Activated T-cell treated with anti-CD3 and anti-CD28 coated beads for 1 hour (primary cell): ENCODE measurements at regions not wholly inside any gene's neighbourhood (a gene's known extent, or its start where the extent isn't known, plus 50 kb on each side); places are given as distances from the start of the nearest gene placed in this dataset.
"Not testable (repeated sequence)": the region's sequence is repeated elsewhere in the genome, so short reads cannot be mapped to it uniquely, and the experiment has no call there.

ENCODE experiments used
- DNase-seq: peaks from one replicate; pipeline ENCODE4 v3.0.0-alpha.2; 2020; ENCODE audit warnings: low read depth

DNA sequence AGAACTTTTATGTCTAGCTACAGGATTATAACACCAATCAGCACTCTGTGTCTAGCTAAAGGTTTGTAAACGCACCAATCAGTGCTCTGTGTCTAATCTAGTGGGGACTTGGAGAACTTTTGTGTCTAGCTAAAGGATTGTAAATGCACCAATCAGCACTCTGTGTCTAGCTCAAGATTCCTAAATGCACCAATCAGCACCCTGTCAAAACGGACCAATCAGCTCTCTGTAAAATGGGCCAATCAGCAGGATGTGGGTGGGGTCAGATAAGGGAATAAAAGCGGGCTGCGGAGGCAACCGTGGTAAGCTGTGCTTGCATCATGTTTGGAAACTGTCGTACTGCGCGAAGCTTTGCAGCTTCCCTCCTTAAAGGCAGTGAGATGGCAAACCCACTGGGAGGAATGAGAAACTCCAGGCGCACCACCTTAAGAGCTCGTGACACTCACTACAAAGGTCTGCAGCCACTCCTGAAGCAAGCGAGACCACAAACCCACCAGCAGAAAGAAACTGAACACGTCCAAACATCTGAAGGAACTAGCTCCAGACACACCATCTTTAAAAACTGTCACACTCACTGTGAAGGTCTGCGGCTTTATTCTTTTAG, 112.1 kb upstream of the DUSP22 start:
- DNase-seq = not testable (repeated sequence)

DNA sequence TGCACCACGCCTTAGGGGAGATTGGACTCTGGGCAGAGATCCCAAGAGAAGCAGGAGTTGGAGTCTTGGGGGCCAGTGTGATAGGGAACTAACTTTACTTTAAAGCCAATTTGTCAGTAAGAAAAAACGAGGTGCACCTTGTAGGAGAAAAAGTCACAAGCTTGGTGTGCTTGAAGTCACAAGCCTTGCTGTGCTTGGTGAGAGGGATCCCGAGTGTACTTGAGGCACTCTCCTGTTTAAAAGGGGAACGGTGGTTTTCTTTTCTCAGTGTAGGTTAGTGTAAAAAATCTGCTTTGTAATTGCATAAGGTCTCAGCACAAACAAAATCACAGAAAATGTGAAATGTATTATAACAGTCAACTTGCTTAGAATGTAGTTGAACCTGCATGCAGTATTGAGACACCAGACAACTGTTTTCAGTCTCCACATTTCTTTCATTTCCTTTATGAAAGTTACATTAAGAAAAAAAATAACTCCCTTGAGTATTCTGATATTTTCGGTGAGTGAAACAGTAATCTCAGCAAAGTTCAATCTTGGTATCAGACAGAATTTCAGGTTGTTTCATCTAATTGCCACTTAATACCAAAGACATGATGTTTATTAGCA, 111.1 kb upstream of the DUSP22 start:
- no peak for DNase-seq

DNA sequence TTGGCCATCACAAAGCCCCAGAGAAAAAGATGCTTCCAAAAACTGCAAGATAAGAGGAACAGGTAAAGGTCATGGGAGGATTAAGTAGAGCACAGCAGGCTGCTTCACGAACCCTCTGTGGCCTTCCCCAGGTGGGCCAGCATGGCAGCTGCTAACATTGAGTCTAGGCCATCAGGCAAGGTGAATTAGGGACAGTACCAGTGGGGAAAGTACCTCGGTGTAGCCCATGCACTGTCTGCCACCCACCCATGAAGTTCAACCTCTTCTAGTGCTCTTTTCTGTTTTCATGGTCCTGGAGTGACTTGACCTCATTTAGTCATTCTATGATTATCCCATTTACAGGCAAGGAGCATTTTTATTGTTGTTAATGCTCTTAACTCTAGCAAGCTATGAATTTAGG, 108.6 kb upstream of the DUSP22 start:
- DNase-seq = no peak

DNA sequence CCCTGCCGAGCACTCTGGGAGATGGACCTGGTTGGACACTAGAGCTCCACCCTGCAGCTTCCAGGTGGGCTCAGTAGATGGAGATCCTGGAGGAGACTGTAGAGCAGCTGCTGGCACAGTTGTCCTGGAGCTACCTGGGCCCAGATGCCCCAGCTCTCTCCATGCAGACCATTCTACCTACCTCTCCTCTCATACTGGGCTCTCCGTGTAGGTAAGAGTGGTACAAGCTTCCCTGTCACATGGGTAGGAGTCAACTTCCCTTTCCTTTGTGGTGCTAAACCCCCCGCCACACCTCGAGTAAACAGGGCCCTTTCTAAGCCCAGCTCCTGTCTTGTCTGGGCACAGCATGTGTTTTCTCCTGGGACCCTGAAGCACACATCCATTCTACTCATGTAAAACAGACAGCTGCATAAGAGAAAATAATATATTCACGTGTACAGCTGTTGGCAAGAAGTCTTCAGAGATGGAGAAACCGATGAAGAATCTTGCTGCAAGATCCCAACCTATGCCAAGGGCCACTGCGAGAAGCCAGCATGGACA, 108.1 kb upstream of the DUSP22 start:
- no peak for DNase-seq

DNA sequence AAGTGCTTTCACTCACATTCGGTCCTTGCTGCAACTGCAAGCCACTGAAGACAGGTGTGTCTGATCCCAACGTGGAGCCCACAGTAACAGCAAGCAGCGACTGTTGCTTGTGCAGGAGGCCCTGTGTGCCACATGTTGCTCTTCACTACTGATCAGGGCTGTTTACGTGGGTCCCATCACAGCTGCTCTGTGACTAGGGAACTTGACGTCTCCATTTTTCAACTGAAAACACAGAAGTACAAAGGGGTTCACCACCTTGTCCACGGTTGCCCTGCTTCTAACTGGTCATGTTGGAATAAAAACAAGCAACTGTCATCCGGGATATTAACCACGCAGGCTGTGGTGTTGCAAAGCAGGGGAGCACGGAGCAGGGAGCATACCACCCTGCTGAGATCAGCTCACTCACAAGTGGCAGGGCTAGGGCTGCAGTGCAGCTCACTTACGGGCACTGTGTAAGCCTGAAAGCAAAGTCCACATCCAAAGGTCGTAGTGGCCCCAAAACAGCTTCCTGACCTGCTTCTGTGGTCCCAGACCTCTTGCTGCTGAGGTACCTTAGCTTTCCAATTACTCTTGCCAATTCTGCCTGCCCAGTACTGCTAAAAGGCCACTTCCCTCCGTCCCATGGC, 105.8 kb upstream of the DUSP22 start:
- no peak for DNase-seq

DNA sequence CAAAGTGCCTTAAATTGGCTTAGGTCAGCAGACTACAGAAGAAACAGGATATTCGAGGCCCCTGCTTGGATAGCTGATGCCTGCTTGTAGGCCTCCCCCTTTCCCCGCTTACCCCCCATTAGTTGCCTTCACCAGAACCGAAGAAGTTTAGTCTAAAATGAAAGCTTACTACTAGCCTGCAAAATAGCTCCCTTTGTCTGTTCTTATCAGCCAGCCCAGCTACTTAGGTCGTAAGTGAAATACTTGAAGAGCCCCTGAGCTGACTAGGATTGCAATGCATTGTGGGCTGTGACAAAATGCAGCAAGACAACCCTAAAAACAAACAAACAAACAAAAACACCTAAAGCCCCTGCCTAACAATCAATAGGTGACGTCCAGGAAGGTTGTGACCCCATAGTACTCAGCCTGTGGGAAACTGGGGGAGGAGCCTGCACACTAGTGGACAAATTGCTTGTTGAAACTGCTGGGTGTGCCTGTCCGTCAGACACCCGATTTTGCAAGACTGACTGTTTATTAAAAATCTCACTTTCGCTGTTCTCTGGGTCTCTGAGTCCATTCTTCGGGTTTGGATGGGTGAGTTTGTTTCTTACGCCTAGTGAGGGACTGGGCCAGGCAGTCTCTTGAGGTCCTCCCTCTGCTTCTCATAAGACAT, 105.0 kb upstream of the DUSP22 start:
- no peak for DNase-seq

DNA sequence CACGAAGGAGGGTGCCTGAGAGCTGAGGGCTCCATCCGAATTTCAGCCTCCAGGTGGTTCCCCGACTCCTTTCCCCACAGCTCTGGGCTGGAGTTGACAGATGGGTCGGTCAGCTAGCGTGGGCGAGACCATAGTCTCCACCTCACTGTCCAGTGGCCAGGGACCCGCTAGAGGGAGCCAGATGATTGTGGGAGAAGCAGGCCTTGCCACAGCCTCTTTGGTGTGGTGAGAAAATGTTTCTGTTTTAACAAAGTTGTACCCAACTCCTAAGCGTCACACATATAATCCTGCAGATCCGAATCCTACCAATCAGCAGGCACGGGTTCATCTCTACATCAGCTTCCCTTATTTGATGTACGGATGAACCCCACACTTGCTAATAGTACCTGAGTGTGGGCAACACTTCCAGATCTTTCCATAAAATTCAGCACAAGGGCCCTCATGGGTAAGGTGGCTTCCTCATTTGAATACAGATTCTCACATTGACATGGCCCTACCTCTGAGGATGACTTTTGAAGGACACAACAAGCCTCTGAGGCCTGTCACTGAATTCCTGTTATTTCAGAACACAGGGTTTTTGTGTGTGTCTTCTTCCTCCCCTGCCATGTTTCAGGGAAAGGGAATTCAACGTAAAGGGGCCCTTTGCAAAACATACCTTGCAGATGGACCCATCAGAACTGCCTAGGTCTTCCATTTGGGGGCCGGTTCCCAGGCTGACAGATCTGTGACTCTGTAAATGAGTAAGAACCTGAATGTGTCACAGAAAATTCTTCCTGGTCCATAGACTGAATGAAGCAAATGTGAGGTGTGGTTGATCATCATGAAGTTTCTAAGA, 103.2 kb upstream of the DUSP22 start:
- DNase-seq = peak; percentile 68

DNA sequence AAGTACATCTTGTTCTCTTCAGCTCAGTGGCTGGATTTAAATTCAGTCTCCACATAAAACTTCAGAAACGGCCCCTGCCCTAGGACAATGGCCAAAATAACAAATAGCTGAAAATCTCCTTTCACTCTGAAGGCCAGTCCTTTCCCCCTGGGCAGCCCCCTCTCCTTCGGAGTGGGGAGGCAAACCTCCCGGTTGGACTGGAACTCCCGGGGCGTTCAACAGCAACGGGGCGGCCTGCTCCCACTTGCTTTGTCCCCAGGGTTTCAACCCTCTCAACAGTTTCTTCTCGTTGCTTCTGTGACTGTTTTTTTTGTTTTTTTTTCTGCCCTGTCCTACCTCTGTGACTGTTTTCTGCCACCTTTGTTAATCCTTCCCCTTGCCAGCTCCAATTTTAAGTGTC, 102.6 kb upstream of the DUSP22 start:
- DNase-seq = no peak

DNA sequence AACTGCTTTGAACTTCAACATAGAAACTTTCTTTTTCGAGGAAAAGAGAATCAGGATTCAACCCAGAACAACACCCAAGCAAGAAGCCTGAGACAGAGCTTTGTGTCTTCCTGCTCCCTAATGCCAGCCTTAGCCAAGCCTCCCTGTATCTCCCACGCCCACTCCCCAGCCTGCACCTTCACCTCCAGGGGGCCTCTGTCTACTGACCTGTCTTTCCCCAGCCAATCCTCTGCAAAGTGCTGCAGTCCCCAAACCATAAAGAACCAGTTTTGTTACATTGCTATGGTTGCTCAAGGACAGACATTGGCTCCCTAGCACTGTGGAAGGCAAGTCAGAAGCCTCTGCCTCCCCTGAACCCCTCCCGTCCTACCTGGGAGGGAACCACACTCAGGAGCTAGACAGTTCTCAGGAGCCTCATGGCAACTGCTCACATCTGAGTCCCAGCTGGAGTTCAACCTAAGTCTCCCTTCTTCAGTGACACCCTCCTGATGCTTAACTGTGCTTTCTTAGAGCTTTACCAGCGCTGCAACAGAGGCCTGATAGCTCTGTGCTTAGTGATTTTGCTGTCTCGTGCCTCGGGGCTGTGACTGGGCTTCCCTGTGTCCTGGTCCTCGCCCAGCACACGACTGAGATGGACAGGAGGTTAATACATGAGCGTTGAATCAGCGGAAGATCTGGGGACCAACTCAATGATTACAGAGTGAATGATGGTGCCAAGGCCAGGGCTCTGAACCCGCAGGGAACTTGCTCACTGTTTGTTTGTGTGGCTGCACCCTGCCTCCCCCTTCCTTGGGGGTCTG, 101.5 kb upstream of the DUSP22 start:
- no peak for DNase-seq

DNA sequence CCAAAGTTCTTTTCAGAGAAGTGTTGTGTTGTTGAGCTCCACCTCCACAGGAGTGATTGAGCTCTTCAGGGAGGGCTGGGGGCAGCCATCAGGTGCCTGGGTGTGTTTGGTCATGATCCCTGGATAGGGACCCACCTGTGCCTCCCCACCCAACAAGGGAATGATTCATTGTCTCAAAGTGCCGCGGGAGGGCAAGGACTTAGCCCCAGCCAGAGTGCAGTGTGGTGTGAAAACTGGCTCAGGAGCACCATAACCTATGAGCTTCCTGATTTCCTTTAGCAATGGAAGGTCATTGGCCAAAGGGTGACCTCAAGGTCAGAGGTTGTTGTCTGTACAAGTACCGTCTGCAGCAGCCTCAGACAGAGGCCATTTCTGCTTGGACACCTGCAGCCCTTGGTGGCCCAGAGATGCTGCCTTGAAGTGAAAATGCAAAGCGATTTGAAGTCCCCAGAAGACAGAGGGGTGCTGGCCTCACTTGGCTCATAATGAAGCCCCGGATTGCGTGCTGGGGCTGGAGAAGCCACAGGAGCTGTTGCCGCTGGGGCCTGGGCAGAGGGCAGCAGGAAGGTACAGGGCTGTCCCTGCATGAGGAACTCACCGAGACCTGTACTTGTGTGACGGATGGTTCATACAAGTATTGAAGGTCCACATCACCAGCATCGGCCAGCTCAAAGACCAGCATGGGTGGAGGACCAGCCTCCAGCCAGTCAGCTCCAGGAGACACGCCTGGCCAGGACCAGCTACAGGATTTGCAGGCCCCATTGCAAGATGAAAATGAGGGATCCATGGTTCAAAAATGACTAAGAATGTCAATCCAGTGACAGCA, 100.6 kb upstream of the DUSP22 start:
- no peak for DNase-seq

DNA sequence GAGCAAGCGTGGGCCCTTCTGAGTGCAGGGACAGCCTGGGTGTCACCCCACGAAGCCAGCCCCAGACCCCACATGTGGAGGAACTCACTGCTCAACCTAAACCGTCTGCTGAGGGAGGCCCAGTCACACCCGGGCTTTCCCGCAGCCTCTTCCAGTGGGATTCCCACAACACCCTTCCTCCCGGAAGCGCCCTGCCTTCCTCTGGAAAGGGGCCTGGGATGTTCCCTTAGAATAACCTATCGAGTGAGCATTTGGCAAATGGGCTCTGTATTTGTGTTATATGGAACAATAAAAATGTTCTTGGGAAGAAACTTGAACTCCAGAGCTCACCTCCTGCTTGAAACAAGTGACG, 100.0 kb upstream of the DUSP22 start:
- DNase-seq = no peak

DNA sequence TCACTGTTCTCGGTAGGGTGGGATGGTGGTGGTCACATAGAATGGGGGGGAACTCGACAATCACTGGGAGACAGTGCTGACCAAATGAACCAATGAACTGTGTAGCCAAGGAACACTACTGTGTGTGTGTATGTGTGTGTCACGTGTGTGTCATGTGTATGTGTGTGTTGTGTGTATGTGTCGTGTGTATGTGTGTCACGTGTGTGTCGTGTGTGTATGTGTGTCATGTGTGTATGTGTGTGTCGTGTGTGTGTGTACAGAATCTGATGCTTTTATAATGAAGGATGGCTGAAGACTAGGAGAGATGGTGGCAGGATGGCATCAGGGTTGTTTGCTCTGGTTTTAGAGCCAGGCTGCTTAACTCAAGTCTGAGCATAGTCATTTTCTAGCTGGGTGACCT, 99.1 kb upstream of the DUSP22 start:
- DNase-seq = no peak

DNA sequence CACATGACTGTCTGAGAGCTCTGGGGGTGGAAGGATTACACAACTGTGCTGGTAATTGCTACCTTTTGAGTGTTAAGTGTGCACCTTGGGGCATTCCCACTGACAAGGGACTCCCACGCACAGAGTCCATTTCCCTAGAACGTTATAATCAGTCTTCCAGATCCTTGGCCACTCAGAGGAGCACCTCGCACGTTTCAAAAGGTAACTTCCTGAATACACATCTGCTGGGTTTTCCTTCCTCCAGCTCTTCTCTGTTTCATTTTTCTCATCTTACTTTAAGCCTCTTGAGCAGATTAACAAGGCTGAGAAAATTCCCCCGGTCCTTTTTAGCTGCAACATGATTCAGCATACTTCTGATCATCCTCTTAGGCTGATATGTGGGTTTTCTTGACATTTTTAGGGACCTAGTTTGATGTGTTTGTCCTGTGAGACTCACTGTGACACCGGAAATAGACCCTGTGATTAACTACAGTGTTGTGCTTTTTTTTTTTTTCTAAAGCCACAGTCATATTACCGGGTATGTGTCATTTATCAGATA, 98.4 kb upstream of the DUSP22 start:
- no peak for DNase-seq

DNA sequence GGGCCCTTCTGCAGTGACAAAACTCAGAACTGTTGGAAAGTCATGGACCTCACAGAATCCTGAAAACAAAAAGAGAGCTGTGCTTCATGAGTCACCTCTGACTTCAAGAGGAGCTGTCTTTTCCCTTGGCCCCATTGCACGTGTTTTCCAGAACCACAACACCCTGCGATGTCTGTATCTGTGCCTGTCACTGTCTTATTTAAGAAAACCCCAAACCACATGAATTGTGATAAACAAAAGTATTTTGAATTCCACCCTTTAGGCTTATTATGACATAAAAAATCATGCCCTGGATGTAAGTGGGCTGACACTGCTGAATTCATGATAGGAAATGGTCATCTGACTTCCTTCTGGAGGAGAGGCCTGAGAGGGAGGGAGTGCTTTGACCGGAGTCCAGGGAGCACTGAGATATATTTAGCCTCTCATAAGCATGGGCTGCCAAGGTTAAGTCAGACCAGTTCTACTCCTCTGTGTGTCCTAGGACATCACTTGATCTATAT, 96.4 kb upstream of the DUSP22 start:
- DNase-seq = peak; percentile 23

DNA sequence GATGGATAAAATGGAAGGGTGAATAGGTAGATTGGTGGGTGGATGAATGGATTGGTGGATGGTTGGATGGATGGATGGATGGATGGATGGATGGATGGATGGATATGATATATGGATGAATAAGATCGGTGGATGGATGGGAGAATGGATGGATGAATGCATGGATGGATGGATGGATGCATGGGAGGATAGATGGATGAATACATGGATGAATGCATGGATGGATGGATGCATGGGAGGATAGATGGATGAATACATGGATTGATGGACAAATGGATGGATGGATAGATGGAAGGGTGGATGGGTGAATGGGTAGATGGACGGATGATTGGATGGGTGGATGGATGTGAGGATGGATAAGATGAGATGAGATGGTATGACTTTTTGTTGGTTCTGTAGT, 95.7 kb upstream of the DUSP22 start:
- no peak for DNase-seq

DNA sequence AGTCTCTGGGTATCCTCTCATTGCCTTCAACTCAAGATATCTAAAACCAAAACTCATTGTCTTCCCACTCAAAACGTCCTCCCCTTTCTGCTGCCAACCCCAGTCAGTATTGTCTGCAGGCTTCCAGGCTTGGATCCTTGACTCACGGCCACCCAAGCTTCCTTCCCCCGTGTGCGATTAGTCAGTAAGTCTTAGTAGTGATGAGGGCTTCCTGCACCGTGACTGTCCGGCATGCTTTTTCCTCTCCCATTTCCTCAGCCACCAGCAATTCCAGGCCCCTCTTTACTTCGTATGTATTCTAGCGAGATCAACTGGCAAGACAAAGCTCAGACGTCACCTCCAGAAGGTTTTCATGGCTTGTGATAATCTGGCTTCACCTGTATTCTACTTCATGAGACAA, 88.6 kb upstream of the DUSP22 start:
- DNase-seq = no peak

DNA sequence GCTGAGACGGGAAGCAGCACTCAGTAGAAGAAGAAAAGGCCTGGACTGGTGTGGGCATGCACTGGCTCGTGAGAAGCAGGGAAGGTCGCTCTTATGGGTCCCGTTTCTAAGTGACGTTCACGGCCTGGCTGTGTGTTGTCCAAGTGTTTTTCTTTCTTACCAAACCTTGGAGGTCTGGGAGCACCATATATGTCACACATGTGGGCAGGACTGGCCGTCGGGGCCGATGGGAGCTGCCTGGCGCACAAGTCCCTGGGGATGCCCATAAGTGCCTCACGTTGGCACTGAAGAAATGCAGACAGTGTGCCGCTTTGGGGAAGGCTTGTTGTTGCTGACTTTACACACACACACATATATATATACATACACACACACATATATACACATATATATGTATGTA, 86.0 kb upstream of the DUSP22 start:
- DNase-seq = no peak

DNA sequence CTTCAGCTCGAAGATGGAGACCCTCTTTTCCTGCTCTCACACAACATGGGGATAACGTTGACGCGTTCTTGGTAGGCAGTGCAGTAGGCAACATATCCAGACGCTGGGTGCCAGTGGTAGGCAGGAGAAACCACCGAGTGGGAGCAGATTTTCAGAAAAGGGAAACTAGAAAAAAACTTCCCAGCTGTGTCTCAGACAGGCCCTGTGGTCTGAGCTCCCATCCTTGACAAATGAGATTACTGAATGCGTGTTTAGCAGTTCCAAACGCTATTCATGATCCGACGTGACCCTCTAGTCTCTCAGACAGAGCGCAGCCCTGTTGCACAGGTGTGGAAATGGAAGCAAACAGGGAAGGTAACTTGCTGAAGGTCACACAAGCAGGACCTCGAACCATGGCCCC, 83.9 kb upstream of the DUSP22 start:
- DNase-seq = no peak

DNA sequence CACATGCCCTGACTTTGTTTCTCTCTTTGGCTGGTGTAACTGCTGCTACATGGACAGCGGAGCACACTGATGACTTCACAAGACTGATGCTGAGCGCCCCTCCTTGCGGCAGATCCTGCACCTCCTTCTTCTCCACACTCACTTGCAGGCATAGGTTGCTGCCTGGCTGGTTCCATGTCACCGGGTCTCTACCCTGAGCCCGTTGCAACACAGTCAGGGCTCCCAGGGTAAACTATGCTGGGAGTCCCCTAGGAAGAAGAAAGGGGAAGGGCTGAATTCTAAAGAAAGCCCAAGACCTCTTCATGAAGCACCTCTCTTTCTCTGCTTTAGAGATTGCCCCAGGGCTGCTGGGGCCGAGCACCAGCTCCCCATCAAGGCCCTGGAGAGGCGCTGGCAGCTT, 83.3 kb upstream of the DUSP22 start:
- no peak for DNase-seq
